CD4-positive, alpha-beta T cell treated with Interleukin-1 beta for 1 hour (primary cell): ENCODE measurements at regions not wholly inside any gene's neighbourhood (a gene's known extent, or its start where the extent isn't known, plus 50 kb on each side); places are given as distances from the start of the nearest gene placed in this dataset.
"Not testable (repeated sequence)": the region's sequence is repeated elsewhere in the genome, so short reads cannot be mapped to it uniquely, and the experiment has no call there.

Experiments used
- DNase-seq, 2 donors: peaks; one replicate each; pipeline ENCODE4 v3.0.0-alpha.2; 2020 to 2022

DNA sequence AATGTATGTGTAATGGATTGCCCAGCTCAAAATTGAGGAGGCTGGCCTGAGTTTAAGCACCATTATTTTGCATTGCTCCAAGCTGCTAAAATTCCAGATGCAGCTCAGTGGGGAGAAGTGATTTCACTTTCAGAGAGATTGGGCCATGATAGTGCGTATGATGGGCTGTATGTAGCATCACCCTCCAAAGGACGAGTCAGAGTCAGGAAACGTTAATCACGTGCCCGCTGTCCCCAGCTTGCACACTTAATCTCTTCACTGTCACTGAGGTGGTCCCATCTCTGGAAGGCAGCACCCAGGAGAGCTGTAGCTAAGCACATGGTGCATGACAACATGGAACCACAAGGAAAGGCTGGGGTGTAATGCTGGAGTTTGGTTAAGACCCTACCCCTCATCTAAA, 337.4 kb downstream of the ANAPC1 start:
- DNase-seq = not testable (repeated sequence)

DNA sequence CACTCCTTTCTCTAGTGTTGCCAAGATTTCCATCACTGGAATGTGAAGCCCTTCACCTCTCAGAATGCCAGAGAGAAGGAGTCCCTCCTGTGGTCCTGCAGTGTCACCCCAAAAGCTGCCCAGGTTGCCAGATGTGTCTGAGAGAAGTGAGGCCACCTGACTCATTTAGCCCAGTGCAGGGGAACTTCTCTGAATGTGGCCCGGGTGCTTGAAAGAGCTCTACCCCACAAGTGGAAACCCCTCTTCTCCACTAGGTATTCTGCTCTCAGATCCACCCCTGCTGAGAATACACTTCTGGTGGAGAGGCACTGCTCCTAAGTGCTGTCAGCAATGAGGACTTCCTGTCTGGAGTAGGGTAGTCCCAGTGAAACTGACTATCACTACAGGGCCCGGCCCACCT, 334.8 kb downstream of the ANAPC1 start:
- DNase-seq = not testable (repeated sequence)

DNA sequence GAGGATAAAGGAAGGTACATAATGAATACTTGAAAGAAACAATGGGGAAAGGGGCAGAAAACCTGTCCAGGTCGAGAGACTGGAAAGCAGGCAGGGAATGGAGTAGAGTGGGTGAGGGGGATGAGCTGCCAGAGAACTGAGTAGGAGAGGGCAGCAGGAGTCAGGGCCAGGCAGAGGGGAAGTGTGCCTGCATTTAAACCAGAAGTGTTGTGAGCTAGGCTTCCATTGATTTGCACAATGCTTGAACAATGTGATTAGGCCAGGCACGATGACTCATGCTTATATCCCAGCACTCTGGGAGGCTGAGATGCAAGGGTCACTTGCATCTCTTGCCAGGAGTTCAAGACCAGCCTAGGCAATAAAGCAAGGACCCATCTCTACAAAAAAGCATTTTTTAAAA, 332.6 kb downstream of the ANAPC1 start:
- DNase-seq = not testable (repeated sequence)

DNA sequence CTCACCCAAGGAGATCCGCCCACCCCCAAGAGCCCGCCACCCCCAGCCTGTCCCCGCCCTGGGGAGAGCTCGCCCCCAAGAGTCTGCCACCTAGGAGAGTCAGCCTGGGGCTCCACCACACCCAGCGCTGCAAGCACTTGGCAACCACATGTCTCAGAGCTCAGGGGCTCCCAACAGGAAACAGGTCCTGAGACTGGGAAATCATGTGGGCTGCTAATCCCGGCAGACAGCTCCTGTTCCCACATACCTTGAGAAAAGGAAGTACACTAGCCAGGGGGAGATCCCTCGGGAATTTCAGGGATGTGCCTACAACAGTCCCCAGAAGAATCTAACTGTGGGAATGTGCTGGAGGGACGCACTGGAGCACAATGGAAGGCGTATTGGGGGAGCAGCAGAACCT, 331.4 kb downstream of the ANAPC1 start:
- DNase-seq = not testable (repeated sequence)

DNA sequence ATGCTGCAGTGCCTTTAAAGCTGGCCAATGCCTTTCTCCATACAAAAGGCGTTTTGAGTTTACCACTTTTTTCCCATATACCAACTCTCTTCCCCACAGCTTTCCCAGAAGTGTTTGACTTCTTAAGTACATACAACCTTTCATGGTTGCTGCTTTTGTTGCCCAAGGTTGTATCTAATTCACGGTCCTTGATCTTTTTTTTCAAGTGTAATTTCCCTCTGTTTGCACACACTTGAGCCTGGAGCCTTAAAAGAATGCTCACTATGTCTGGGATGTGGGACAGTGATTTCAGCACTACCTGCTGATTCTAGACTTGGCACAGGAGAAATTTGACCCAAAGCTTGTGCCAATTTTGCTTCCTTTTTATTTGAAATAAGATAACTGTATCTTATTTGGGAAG, 324.7 kb downstream of the ANAPC1 start:
- DNase-seq = not testable (repeated sequence)

DNA sequence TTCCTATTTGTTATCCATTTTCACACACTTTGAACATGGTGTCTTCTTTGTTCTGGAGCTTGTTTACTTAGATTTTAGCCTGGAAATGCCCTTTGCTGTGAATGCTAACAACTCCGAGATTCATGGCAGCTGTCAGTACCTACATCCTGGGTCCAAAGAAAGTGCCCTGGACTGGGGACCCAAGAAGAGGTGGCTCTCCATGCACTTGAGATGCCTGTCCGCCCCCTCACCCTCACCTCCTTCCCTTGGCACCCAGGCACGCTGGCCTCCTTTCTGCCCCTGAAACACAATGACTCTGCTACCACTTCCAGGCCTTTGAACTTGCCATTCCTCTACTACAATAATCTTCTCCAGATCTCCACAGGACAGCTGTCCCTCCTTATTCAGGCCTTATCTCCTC, 324.2 kb downstream of the ANAPC1 start:
- DNase-seq = not testable (repeated sequence)

DNA sequence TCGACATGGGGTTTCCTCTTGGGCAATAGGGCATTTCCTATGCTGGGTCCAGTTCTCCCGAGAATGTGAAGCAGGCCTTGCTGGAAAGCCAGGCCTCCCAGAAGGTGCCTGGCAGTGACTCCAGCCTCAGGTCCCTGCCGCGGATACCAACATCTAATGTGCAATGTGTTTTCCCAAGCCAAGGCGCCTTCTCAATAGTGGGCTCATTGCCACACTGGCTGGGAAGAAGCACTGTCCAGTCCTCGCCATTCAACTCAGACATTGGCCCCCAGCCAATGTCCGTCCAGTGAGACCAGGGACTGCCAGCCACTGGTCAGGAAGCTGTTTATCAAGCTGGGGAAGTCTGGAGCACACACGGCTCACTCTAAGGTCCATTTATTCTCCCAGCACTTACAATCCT, 317.9 kb downstream of the ANAPC1 start:
- not testable (repeated sequence) for DNase-seq

DNA sequence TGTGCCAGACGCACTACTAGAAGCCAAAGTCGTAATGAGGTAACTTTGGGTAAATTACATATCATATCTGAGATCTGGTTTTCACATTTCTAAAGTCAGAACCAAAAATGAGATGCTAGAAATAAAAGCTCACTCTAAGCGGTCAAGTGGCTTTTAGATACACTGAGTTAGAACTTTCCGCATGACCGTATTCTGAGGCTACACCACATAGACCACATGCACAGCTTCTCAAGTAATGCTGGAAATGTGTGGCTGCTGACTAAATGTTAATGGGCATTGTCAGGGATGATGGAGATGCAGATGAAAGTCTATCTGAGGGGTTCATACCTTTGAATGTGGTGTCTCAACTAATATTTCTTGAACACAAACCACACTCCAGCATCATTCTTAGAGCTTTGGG, 316.8 kb downstream of the ANAPC1 start:
- DNase-seq = not testable (repeated sequence)

DNA sequence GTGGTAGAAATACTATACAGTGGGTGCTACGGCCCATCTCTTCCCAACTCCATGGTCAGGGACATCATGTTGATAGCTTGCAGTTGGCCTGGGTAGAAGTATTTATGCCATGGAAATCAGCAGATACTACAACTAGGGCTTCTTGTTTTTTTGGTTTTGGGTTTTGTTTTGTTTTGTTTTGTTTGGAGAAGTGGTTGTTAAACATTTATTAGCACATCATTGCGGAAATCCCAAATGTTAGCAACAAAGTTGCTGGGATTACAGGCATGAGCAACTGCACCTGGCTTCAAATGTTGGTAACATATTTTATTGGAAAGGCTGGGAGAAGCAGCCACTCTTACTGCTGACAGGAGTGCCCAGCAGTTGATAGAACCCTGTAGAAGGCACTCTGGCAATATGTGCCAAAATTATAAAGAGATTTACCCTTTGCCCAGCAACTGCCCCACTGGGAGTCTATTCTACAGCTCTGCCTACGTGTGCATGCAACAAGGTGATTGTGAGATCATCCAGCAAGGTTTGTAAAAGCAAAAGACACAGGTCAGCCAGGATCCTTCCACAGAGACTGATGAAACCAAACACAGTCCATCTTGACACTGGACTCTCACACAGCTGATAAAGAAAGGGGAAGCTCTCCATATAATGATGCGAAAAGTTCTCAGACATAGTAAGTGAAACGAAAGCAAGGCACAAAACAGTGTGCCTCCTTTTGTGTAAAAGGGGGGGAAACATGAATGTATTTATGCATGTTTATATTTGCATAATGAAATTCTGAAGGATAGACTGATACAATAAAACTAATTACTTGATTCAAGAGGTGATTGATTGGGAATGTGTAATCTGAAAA, 314.4 kb downstream of the ANAPC1 start:
- DNase-seq = not testable (repeated sequence)

DNA sequence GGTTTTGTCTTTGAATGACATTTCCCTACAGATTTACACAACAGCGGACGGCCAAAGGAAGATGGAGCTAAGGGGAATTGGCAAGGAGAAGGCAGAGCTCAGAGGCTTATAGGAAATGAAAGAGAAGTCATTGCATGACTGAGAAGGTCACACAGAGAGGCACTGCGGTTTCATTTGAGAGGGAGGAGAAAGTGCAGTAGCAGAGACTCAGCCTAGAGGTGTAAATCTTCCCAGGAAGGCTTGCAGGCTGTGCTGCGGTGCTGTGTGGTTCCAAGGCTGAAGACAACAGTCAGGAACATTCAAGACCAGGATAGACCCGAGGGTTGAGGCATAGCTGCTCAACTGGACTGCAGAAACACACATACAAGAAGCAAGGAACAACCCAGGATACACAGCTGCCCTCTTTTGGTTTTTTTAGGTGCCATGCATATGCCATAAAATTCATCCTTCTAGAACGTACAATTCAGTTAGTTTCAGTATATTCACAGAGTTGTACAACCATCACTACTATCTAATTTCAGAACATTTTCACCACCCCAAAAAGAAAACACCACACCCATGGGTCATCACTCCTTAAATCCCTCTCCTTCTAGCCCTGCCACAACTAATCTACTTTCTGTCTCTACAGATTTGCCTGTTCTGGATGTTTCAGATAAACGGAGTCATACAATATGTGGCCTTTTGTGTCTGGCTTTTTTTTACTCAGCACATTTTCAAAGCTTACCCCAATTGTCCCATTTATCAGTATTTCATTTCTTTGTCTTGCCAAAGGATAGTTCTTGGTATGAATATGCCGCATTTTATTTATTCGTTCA, 313.5 kb downstream of the ANAPC1 start:
- not testable (repeated sequence) for DNase-seq

DNA sequence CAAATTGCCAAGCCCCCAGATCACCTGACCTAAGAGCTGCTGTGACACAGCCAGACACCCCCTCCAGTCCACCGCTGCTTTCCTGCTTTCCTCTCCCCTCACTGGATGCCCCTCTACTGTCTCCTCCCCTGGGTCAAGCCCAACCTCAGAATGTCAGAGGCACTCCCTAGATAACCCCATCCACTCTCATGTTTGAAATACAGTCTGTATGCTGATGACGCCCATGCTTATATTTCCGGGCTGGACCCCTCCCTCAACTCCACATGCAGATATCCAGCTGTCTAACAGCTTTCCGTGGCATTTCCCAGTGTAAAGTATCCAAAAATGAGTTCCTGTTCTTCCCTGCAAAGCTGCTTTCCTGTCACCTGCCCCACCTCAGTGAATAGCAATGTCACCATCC, 309.2 kb downstream of the ANAPC1 start:
- DNase-seq = not testable (repeated sequence)

DNA sequence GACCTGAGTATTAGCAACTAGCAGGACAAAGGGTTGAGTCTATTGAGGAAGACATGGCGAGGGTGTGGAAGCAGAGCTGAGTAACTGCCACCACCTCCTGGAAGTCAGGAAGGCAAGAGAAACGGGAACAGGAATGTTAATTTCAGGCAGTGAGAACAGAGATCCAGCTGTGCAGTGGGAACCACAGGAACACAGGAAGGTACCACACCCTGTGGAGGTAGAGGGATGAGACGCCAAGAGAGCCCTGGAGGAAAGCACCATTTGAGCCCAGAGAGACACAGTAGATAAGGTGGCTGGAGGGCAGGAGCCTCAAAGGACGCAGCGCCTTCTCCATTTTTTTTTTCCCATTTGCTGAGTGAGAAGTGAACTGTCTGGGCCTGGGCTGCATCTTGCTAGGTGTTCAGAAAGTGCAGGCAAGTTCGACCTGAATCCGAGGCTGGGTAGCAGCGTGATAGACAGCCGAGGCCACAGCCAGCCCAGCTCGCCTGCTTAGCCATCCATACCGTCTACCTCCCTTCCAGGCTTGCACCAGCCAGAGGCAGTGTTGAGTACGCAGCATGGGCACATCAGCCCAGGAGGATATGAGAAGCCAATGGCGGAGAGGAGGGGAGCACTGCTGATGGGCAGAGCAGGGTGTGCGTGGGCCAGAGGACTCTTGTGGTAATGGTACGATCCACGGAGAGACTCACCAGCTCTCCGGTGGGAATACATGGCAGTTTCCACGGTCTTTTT, 306.7 kb downstream of the ANAPC1 start:
- not testable (repeated sequence) for DNase-seq

DNA sequence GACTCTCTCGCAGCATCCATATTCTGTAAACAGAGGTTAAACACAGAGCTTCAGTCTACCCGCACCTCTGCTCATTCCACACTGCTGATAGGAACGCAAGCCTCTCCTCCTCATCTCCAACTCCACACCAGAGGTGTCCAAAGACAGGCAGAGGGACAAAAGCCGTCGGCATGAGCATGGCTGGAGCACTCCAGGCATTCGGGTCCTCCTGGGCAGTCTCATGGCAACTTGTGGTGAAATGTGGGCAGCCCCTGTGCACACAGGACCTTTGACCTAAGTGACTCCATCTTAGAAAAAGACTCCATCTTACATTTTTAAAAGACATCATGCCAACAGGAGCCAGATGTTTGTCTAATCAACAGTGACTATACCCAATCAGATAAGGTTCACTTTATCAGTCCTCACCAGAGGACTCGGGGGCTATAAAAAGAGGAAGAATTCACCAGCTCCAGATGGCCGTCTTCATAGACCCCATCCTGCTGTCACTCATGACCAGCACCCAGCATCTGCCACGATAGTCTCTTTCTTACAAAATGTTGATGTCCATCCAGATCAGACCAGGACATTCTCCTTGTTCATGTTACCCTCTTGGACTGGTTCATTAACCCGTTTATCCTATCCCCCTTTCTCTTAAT, 304.4 kb downstream of the ANAPC1 start:
- not testable (repeated sequence) for DNase-seq

DNA sequence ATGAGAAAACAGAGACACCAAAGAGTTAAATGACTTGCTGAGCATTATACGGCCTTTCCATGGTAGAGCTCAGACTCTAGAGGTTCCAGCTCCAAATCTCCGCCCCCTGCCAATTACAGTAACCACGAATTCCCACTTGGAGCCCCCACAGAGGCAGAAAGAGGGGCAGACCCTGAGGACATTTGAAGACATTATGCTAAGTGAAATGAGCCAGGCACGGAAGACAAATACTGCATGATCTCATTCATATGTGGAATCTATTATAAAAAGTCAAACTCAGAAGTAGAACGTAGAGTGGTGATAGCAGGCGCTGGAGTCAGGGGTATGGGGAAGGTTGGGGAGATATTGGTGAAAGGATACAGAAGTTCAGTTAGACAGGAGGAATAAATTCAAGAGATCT, 303.4 kb downstream of the ANAPC1 start:
- not testable (repeated sequence) for DNase-seq

DNA sequence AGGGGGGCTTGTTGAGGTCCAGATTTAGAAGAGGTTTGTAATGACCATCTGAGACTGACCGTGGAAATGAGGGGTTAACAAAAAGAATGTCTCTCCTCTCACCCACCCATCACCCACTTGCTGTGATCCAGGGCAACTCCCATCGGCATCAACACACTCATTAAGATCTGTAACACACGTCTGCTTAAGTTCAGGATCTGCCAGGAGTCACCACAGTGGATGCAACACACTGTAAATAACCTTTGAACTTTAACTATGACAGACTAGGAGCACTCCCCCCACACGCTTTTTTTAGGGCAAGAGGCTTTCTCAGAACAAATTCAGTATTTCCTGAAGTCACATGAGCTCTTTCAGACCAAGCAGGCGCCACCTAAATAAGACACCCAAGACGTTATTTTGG, 301.9 kb downstream of the ANAPC1 start:
- DNase-seq = not testable (repeated sequence)

DNA sequence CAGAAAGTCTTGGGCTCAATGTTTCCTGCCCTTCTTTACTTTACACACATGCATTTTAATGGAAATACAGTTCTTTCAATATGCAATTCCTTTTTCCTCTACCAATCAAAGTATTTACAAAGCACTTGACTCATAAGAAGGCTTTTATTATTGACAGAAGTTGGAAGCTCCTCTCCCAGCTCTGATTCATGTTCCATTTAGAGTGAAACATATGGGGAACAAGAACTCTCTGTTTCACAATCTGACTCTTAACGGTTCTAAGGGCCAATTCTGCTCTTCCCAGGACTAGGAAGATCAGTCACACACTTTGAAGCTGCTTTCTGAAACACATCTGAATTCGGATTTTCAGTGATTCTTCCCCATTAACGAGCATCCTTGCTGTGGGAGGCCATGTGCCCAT, 300.5 kb downstream of the ANAPC1 start:
- DNase-seq = not testable (repeated sequence)

DNA sequence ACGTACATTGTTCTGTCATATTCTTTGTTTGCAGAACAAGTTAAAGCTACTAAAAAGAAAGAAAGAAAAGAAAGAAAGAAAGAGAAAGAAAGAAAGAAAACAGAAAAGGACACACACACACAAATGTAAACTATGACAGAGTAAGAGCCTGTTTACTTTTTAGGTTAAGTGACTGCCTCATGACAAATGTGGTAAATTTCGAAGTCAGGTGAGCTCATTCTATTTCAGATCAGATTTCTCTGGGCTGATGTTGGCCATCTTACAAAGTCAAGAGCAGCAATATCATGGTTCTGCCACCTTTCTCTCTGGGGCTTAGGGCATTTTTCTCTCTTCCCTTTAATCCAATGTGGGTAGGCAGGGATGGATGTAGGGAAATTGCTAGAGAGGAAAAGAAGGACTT, 299.5 kb downstream of the ANAPC1 start:
- DNase-seq = not testable (repeated sequence)

DNA sequence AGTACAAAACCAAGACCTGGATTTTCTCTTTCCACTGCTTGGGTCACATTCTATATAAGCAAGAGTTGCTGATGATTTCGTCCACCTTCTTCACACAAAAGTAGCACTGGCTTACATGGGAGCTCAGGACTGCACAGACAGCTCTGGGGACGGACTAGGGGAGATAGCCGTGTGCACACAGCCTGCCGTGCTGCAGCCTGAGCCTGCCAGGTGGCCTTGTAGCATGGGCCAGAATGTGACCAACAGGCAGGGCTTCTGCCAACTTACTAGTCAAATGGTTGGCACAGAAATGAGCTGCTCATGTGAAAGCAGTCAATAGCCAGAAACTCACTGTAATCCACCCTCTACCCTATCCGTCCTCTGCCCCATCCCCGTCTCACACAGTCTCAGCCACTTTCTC, 299.0 kb downstream of the ANAPC1 start:
- not testable (repeated sequence) for DNase-seq

DNA sequence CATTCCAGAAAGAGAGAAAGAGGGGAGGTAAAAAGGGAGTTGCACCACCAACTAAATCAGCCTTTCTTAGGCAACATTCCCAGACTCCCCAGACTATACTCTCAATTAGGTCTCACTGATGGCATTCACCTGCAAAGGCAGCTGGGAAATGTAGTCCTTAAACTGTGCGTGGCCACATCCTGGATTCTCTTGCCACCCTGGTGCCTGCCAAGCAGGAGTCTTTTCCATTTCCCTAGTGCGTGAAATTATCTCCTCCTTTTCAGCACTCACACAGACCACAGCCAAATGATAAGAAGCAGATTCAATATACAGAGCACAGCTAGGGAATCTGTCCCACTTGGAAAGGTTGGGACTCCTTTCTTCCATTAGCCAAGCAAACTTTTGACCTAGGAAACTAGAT, 298.0 kb downstream of the ANAPC1 start:
- DNase-seq = not testable (repeated sequence)

DNA sequence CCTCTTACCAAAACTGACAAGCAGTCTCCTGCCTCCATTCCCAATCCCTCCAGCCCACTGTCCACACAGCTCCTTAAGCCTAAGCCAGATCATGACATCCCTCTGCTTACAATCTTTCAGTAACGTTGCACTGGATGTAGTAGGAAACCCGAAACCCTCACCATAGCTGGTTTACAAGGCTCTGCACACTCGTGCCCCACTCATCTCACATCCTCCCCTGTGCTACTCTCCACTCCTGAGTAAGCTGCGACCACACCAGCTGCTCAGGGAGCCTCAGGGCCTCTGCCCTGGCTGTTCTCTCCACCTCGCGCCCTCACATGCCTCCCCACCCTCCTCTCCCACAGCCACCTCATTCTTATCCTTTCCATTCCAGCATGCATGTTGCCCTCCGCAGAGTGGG, 288.9 kb downstream of the ANAPC1 start:
- DNase-seq = not testable (repeated sequence)

DNA sequence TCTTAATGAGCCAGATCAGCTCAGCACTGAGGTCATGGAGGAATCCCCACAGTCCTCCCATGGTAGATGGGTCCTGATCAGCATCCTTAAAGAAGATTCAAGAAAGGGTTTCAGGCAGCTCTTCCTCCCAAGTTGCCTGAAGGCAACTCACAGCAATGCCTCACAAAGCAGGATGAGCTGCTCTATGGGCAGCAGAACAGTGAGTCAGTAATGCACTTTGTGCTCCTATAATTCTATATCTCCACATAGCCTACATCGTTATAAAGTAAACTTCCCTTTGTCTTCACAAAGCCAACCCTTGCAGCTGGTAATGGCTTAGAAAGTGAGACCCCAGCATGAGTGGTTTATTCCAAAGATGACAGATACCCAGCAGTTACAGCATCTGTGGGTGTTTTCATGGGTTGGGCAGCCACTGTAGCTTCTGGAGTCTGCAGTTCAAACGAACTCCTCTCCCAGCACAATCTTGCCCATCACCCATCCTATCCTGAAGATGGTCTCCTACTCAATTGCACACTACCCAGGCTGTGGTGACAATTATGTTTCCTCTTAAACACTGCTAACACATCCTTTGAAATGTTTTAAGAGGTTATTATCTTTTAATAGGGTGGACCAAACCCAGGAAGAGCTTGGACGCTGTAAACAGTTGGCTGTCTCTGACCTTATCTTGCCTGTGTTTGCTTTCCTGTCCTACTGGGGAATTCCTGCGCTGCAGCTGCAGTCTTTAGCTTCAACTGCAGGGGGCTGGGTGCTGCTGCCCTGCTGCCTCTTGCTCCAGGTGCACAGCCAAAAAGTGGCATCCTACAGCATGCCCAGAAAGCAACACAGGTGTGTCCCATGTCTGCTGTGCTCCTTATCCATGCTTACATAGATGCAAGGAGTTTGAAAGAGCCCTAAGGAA, 286.9 kb downstream of the ANAPC1 start:
- not testable (repeated sequence) for DNase-seq

DNA sequence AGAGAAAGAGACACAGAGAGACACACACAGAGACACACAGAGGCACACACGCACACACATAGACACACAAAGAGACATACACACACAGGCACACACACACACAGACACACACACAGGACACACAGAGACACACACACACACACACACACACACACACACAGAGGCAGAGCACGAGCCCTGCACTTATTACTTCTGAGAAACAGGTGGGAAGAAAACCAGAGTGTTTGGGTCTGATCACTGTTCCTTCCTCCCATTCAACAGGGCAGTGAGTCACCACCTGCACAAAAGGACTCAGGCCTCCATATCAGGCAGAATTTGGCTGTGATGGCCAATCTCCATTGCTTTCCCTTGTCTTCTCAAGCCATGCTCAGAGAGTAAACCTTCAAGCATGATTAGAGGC, 285.0 kb downstream of the ANAPC1 start:
- not testable (repeated sequence) for DNase-seq
